ENCODE measurements at regions not wholly inside any gene's neighbourhood (a gene's known extent, or its start where the extent isn't known, plus 50 kb on each side); places are given as distances from the start of the nearest gene placed in this dataset.

DNA sequence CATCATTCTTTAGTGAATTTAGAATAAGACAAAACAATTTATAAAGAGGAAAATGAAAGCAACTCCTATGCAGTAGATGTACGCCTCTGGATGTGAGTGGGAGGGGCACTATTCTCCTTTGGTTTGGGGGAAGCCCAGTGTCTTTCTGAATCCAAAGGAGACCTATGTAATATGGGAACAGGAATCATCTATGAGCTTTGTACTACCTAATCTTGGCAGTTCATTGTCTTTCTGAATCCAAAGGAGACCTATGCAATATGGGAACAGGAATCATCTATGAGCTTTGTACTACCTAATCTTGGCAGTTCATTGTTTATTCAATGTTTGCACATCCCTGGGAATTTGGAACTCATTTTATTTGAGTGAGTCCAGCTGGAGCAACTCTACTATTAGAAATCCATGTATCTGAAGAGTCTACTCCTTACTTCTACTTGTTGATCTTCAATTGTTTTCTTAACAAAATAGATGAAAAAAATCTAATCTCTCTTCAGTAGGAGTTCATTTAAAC is 401.1 kb upstream of the LRATD1 start:
- DNase-seq, result no peak

DNA sequence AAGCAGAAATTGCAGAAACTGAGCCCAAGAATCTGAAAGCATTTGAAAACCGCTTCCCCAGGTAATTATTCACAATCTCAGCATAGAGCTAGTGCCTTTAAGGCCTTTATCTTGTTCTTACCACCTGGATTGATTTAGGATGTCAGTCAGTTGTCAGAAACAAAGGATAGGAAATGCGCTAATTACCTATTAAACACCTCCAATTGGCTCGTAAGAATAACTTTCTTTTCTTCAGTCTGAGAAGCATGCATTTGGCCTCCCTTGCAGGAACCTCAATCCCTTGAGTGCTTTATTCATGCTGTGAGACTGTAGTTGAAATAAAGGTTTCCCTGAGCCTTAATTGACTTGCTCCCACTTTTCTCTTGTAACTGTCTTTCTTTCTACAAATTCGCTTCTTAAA is 400.3 kb upstream of the LRATD1 start:
- DNase-seq, result no peak

DNA sequence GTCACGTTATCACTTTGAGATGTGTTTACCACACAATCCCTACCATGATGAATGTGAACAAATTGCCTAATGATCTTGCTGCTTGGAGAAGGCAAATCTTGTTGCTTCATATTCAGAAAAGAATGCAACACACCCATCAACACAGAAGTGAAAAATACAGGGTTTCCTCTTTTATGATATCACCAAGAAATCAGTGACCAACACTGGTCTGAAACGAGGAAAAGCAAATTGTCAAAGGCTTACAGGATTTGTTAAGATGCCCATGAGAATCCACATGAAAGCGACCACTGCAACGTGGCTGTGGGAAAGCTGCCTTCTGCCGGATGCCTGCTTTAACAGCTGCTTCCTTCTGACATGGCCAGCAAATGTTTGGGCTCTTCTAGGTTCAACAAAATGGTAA is 397.6 kb upstream of the LRATD1 start:
- DNase-seq, result no peak

DNA sequence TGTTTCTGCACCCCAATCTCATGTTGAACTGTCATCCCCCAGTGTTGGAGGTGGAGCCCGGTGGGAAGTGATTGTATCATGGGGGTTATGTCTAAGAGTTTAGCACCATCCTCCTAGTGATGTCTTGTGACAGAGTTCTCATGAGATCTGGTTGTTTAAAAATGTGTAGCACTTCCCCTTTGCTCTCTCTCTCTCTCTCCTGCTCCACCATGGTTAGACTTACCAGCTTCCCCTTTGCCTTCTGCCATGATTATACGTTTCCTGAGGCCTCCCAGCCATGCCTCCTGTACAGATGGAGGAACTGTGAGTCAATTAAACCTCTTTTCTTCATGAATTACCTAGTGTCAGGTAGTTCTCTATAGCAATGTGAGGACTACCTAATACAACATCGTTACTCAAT is 396.9 kb upstream of the LRATD1 start:
- DNase-seq, result no peak

DNA sequence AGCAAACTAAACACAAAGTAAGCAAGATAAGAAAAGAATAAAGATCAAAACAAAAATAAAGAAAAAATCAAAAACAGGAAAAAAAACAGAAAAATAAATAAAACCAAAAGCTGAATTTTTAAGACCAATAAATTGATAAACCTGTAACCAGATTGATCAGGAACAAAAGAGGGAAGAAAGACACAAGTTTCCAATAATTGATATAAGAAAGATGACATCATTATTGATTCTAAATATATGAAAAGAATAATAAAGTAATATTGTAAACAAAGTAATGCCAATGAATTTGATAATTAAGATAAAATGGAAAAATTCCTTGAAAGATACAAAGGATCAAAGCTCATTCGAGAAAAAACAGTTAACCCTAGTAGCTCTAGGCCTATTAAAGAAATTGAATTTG is 394.6 kb upstream of the LRATD1 start:
- DNase-seq, result no peak

DNA sequence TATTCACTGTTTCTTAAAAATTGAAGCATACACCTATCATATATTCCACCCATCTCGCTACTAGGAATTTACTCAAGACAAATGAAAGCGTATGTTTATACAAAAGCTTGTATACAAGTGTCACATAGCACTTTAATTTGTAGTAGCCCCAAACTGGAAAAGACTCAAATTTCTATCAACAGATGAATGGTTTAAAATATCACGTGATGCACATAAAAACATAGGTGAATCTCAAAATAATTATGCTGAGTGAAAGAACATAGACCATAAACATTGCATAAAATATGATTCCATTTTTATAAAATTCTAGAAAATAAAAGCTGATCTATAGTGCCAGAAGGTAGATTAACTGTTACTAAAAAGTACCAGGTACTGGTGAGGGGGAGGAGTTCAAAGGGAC is 392.9 kb upstream of the LRATD1 start:
- DNase-seq, result no peak

DNA sequence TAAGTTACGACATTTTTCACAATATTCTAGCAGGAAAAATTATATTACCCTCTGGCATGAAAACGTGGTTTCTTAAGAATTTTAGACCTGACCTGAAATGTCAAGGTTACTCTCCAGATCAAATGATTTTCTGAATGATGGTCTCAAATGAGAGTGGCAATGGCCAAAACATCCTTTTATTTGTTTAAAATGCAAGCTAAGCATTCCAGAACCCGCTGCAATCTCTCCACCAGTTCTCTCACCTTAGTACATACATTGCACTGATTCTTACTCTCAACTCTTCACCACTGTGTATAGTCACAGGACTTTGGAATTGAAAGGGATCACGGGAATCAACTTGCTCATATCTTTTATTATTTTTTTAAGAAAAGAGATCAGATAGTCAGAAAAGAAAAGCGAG is 391.6 kb upstream of the LRATD1 start:
- no peak for DNase-seq

DNA sequence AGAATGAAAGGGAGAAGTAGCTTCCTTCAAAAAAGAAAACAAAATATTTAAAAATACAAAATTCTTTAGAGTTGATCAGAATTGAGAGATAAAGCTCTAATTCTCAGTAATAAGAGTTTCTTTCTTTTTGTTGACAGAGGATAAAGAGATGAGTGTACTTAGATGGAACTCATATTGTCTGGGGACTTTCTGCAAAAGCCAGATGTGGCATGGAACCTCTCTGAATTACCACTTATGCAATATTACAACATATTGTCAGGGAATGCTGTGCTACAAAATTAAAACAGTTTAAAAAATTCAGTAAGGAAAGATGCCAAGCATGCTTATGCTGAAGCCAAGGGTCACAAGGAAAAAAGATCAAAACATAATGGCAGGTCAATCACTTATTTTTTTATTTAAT is 386.6 kb upstream of the LRATD1 start:
- no peak for DNase-seq

DNA sequence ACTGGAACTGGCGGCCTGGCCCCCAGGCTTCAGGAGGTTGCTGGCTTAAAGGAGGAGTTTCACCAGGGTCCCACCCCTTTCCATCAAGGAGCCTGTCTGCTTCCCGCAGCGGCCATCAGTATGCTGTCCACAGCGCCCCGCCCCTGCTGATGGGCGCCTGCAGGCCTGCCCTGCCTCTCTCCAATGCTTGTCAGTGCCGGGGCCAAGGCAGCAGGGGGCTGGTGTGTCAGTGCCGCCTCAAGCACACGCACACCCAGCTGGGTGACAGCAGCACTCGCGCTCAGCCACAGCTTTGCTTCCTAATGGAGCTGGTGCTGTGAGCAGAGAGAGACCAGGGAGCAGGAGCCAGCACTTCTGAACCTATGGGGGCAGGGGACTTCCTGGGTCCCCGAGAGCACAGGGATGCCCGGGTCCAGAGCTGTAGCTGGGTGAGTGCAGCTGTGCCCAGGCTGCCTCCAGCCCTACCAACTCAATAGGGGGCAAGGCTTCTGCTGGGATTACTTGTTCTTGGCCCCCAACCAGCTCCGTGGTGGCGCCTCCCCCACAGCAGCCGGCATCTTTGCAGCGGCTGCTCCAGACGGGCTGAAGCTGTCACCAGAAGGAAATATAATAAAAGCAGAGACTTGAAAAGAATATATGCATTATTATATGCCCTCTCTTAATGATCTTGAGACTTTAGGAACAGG is 377.2 kb upstream of the LRATD1 start:
- DNase-seq, result no peak

DNA sequence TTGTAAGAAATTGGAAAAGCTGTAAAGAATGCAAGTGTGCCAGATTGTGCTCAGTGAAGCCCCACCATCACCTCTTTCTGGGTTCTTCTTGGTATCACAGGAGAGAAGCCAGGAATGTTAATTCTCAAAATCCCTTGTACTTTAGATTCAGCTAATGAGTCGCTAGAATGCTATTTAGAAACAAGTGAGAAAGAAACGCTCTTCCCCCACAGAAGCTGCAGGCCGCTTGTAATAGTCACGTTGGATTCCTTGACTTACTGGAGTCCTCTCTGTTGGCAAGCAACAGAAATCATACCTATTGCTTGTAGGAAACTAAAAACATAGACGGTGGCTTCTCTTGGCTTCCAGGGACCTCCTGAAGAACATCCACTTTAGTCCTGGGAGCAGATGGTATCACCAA is 375.6 kb upstream of the LRATD1 start:
- DNase-seq, result no peak

DNA sequence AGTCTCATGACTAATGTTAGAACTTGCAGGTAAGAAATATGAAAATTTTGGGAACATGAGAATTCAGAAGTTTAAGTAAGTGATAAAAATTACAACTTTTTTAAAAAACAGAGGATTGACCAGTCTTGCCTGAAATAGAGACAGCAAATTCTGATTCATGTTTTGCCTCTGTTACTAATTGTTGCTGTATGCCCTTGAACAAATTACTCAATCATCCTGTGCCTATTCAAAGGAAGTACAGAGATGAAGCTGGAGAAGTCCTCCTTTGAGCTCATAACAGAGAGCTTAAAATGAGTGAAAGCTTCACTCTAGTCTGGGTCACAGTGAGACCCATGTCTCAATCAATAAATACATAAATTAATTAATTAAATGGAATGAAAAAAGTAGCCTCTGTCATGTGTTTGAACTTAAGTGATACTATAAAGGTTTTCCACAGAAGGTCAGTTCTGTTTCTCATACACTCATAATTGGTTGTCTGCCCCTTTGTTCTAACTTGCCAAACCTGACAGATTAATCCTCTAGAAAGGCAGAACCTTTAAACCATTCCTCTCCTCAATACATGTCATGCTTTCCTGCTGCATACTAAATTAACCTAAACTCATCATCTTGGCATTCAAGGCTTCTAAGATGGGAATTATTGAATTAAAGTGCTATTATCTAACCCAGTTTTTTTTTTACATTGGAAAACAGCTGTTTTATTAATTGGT is 374.6 kb upstream of the LRATD1 start:
- no peak for DNase-seq

DNA sequence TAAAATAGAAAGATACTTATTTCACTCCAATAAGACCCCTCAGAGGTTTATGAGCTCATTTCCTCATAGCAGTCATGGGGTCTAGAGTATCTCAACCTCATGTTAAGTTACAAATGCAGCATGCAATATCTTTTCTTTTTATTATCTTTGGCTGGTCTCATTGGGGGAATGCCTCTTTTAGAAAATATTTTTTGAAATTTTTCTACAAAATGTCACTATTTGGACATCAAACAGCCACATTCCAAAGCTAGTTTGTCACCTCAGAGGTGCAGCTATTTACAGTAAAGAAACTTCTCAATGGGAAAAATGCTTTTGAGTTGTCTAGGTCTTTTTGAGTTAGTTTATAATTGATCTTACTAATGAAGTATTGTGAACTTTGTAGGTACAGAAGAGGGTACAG is 370.7 kb upstream of the LRATD1 start:
- no peak for DNase-seq

DNA sequence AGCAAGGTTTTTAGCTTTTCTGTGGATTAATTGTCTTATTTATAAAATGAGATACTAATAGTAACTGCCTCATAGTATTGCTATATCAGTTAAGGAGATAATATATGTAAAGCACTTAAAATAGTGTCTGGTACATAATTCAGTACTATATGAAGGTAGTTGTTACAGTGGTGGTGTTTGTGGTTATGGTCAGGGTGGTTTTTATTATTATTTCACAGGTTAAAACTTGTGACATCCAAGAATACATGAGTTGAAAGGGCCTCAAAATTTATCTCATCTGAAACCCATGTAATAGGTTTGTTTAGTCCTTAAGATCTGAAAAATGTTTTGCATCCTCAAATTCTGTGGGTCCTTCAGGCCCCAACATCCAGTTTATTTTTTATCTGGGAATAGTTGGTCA is 369.5 kb upstream of the LRATD1 start:
- DNase-seq, result no peak

DNA sequence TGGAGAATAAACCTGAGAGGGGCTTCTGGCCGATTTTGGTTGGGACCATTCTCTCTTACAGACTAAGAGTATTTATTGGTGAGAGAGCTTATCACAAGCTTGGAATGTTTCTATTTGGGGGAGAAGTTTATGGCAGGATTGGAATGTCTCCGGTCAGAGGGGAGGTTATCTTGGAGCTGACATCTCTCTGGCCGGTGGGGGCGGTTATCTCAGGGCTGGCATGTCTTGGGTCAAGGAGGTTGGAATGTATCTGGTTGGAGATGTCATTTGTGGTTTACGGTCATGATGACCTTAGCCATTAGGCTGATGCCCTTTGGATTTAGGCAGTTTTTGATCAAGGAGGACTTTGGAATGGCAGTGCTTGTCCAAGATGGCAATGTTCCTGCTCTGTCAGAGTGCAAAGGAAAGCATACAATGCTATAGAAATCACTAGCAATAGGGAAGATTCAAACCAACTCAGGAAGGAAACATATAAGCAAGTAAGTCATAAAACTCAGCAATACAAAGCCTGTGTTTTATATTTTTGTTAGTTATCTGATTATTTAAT is 362.4 kb upstream of the LRATD1 start:
- no peak for DNase-seq

DNA sequence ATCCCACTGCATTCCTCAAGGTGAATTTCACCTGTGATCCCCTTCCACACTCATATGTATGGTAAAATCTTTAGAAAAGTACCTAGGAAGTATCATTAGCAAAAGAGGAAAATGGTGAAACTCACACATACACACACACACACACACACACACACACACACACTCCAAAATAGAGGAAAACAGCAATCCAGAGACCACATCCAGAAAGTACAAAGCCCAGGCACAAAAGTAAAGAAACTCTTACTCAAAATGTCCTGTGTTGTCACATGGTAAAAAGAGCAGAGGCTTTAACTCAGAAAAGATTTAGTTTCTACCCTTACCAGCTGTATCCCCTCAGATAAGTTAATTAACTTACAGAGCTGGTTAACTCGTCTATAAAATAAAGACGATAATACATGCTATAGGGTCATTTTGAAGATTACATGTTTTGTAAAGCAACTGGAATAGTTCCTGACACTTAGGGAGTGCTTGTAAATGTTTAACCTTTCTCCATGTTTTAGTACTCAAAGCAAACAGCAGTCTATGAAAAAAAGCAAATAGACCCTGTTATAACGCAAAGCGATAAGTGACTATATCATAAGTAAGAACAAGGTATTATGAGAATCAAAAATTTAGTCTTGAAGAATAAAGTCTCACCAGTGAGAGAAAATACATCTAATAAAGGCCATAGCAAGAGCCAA is 360.0 kb upstream of the LRATD1 start:
- DNase-seq, result no peak

DNA sequence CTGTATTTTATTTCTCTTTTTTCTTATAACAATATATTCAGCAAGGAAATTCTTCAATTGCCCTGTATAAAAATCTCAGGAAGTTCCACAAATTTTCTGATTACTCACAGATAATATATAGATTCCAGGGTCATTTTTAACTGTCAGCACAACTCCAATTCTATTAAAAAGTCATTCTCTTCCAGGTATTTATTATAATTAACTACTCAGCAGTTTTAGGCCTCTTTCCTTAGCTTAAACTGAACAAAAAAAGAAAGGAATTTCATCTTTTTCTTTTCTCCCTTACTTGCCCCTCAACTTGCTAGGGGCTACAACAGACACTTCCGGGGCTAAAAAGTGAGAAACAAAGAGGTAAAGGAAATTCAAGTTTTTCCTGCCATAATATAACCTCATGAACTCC is 358.9 kb upstream of the LRATD1 start:
- no peak for DNase-seq

DNA sequence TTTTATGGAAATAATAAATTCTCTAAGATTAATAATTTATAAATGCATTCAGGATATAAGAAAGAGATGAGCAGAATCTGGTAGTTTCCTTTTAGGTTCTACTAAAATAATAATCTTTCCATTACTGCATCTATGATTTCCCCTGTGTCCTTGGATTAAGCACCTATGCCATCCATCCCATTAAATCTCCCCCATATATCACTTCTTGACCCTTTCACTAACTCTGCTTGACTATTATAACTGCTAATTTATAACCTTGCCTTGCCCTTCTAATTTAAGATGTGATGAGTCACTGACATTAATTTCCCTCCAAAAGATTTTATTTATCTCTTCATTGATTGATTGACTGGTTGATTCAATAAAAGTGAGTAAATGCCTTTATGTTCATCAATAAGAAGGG is 348.3 kb upstream of the LRATD1 start:
- no peak for DNase-seq

DNA sequence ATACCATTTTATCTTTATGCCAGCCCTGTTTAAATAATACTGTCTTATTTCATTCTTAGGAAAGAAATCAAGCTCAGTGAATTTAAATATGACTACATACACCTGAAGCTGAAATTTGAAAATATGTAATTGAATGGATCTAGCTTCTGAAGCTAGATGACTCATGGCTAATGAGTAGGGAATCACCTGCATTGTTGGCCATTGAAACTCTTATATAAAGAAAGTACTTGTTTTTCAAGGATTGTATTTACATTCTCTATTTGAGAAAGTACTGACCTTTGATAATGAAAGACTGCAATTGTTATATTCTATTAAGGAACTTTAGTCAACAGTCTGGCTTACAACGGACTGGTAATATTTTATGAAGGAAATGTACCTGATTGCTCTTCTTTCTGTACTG is 346.7 kb upstream of the LRATD1 start:
- no peak for DNase-seq

DNA sequence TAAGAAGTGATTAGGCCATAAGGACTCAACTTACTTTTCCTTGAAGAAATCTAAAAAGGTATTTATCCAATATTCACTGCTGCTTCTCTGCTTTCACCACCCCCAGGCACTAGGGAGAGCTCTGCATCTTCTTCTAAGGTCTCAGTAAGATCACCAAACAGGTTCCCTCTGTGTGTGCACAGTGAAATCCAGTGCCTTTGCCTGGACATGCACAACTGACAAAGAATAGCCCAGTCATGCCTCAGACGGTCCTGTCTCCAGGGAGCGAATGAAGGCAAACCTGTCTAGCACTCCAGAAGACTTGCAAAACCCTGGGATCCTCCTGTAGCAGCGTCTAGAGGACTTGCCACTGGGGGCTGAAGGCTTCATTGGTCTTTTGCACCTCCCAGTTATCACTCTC is 344.5 kb upstream of the LRATD1 start:
- DNase-seq, result no peak

DNA sequence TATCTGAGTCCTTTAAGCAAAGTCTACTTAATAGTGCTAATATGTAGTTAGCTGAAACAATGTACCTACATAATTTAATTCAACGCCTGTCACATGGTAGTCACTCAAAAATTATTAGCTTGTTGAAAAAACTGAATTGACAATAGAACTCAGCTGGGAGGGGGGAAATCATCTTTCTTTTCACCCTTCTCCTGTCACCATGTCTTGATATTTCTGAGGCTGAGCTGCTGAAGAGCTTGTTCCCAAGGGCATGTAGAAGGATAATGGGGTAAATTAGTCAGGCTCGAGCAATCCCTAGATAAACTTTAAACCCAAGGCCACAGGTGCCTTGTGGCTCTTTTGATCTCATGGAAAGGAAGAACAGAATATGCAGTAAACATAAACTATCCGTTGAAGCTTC is 339.6 kb upstream of the LRATD1 start:
- DNase-seq, result no peak

DNA sequence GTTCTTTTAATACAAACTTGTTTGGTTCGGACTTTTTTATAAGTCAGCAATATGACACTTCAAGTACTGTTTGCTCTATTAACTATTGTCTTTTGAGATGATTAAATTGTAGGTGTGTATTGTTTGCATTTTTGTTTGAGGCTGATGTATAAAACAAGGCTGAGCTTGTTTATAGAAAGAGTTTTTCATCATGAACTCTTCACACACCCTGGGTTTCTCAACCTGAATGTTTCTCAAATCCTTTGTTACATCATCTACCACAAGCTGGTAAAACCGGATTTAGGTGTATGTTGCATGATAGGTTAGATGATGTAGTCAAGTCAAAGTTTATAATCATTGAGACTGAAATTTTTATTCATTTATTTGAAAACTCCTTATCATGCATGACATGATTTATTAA is 335.2 kb upstream of the LRATD1 start:
- DNase-seq, result no peak

DNA sequence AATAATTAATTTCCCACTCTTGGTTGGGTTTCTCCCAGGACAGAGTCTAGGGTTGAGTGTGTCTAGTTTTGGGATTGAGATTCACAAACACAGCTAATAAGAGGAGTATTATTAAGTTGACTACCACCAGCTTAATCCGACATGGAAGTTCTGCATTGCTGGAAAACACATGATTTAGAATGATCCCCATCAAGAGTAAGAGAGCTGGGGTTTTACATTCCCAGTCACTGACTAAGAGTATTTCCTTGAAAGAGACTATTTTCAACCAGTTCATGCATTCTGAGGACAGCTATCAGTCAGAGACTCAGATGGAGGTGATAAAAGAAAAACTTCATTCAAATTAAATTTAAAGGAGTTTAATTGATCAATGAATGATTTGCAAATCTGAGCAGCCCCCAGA is 334.6 kb upstream of the LRATD1 start:
- no peak for DNase-seq

DNA sequence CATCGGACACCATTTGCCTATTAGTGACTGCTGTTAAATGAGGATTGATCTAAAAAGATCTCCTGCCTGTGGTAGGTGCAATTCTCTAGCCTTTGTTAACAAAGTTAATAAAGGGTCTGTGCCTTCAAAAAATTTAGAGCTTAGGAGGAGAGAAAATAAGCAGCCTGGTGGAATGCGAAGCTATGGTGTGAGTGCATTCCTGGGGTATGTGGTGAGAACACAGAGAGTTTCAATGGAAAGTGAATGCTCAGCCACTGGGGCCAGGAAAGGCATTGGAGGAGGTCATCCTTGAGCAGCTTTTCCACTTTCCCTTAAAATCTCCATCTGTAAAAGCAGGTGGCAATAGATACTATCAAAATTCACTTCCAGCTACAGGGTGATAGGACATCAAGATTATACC is 331.2 kb upstream of the LRATD1 start:
- no peak for DNase-seq

All from activated effector memory CD4-positive, alpha-beta T cell treated with Interleukin-2 at 50 U/mL for 16 hours (primary cell).